ENCODE measurements at regions not wholly inside any gene's neighbourhood (a gene's known extent, or its start where the extent isn't known, plus 50 kb on each side); places are given as distances from the start of the nearest gene placed in this dataset.

- POLR2A ChIA-PET, result no interaction called here
- no peaks in the 10 kb centered on the region for H3K36me3 ChIP-seq (ENCODE audit: control insufficient read depth in 2 of 2, insufficient read depth in 1 of 2, low read length in 2 of 2)
- no peak overlapping the region for H3K4me3 ChIP-seq (ENCODE audit: low read depth, low read length)
- no peak overlapping the region for H3K27ac ChIP-seq (ENCODE audit: extremely low read depth, low read depth, low read length)
- no peaks in the 10 kb centered on the region for H3K4me1 ChIP-seq (ENCODE audit: control insufficient read depth, insufficient read depth, low read length)
- TF ChIP-seq ZNF639 (tag by site-specific recombination; IDR thresholded peaks at IDR 0.05), result no peak
- TF ChIP-seq ZNF23 (tag by site-specific recombination; IDR thresholded peaks at IDR 0.05; ENCODE audit: borderline replicate concordance), result no peak
- no peak for TF ChIP-seq ZBTB10 (tag by site-specific recombination; IDR thresholded peaks at IDR 0.05)
- H3K9me3 ChIP-seq (ENCODE audit: control insufficient read depth, insufficient read depth, low read depth, low read length), result no peaks in the 10 kb centered on the region
- CTCF ChIA-PET, result interaction anchor here (0.6 kb wide), 1 partner anchor 81 kb away, joined by 3 read pairs; no protein-coding TSS in a partner anchor
Observed at GRCh38 chr13:40470660-40471059, 195.8 kb downstream of the FOXO1 start.

GRCh38 chr13:40471076-40471475, 195.4 kb downstream of the FOXO1 start:
- Histone ChIP-seq H3K36me3 (ENCODE audit: control insufficient read depth in 2 of 2, insufficient read depth in 1 of 2, low read length in 2 of 2) (no peaks in the 10 kb centered on the region), H3K27ac (ENCODE audit: extremely low read depth, low read depth, low read length) (no peak overlapping the region), H3K4me1 (ENCODE audit: control insufficient read depth, insufficient read depth, low read length) (no peaks in the 10 kb centered on the region), H3K4me3 (ENCODE audit: low read depth, low read length) (no peak overlapping the region), H3K9me3 (ENCODE audit: control insufficient read depth, insufficient read depth, low read depth, low read length) (no peaks in the 10 kb centered on the region)
- POLR2A ChIA-PET, result no interaction called here
- no peak for TF ChIP-seq ZNF138 (tag by site-specific recombination; IDR thresholded peaks at IDR 0.05; ENCODE audit: borderline replicate concordance)
- no peak for TF ChIP-seq TSHZ1 (tag by site-specific recombination; IDR thresholded peaks at IDR 0.05; ENCODE audit: borderline replicate concordance)
- TF ChIP-seq GLIS1 (tag by site-specific recombination; IDR thresholded peaks at IDR 0.05), result no peak
- no peak for TF ChIP-seq ZNF610 (tag by site-specific recombination; IDR thresholded peaks at IDR 0.05; ENCODE audit: borderline replicate concordance)
- TF ChIP-seq CTCF (tag by site-specific recombination; IDR thresholded peaks at IDR 0.05), result no peak
- no peak for TF ChIP-seq ZSCAN16 (tag by site-specific recombination; IDR thresholded peaks at IDR 0.05)
- TF ChIP-seq KLF8 (tag by site-specific recombination; IDR thresholded peaks at IDR 0.05), result no peak
- no peak for TF ChIP-seq ZNF19 (tag by site-specific recombination; IDR thresholded peaks at IDR 0.05; ENCODE audit: low read depth)
- TF ChIP-seq ZBTB7A (tag by site-specific recombination; IDR thresholded peaks at IDR 0.05; ENCODE audit: low read depth), result no peak
- TF ChIP-seq ZNF791 (tag by site-specific recombination; IDR thresholded peaks at IDR 0.05), result no peak
- TF ChIP-seq ZNF146 (tag by site-specific recombination; IDR thresholded peaks at IDR 0.05), result no peak
- TF ChIP-seq ZNF837 (tag by site-specific recombination; IDR thresholded peaks at IDR 0.05), result no peak
- no peak for TF ChIP-seq MYNN (tag by site-specific recombination; IDR thresholded peaks at IDR 0.05; ENCODE audit: borderline replicate concordance)
- no peak for TF ChIP-seq ZNF114 (tag by site-specific recombination; IDR thresholded peaks at IDR 0.05)
- TF ChIP-seq FEZF1 (tag by site-specific recombination; IDR thresholded peaks at IDR 0.05), result no peak
- no peak for TF ChIP-seq ZFP41 (tag by site-specific recombination; IDR thresholded peaks at IDR 0.05; ENCODE audit: borderline replicate concordance)
- no peak for TF ChIP-seq ZNF292 (tag by site-specific recombination; IDR thresholded peaks at IDR 0.05; ENCODE audit: borderline replicate concordance, low read depth)
- no peak for TF ChIP-seq ZBTB17 (tag by site-specific recombination; IDR thresholded peaks at IDR 0.05)
- TF ChIP-seq ZNF362 (tag by site-specific recombination; IDR thresholded peaks at IDR 0.05), result no peak
- CTCF ChIA-PET, result no interaction called here
